Activated gamma-delta T cell (primary cell): ENCODE measurements at regions not wholly inside any gene's neighbourhood (a gene's known extent, or its start where the extent isn't known, plus 50 kb on each side); places are given as distances from the start of the nearest gene placed in this dataset.

Experiments used
- DNase-seq: peaks from one replicate; lab custom pipeline; 2025; lab: John Stamatoyannopoulos, UW

GRCh38 chr10:107715565-107715964 lies 551.1 kb upstream of the SORCS1 start:
- DNase-seq, result no peak

- no peak for DNase-seq
Observed at GRCh38 chr10:107708981-107709380, 544.5 kb upstream of the SORCS1 start.

GRCh38 chr10:107706096-107706725 lies 541.7 kb upstream of the SORCS1 start:
- DNase-seq, result no peak

GRCh38 chr10:107701943-107702342 lies 537.4 kb upstream of the SORCS1 start:
- DNase-seq, result no peak

- no peak for DNase-seq
Observed at GRCh38 chr10:107692072-107692471, 527.6 kb upstream of the SORCS1 start.

- DNase-seq, result no peak
Observed at GRCh38 chr10:107689323-107689722, 524.8 kb upstream of the SORCS1 start.

- DNase-seq, result no peak
Observed at GRCh38 chr10:107687701-107688100, 523.2 kb upstream of the SORCS1 start.

GRCh38 chr10:107686095-107686494 lies 521.6 kb upstream of the SORCS1 start:
- no peak for DNase-seq

GRCh38 chr10:107671960-107672359 lies 507.5 kb upstream of the SORCS1 start:
- no peak for DNase-seq

- DNase-seq, result no peak
Observed at GRCh38 chr10:107666214-107666613, 501.7 kb upstream of the SORCS1 start.

- no peak for DNase-seq
Observed at GRCh38 chr10:107665459-107665858, 501.0 kb upstream of the SORCS1 start.

GRCh38 chr10:107657851-107658250 lies 493.3 kb upstream of the SORCS1 start:
- no peak for DNase-seq

- no peak for DNase-seq
Observed at GRCh38 chr10:107656932-107657331, 492.4 kb upstream of the SORCS1 start.

GRCh38 chr10:107653832-107654287 lies 489.4 kb upstream of the SORCS1 start:
- DNase-seq, result no peak

- DNase-seq, result no peak
Observed at GRCh38 chr10:107650939-107651338, 486.4 kb upstream of the SORCS1 start.

- DNase-seq, result no peak
Observed at GRCh38 chr10:107649249-107649648, 484.7 kb upstream of the SORCS1 start.

GRCh38 chr10:107647462-107647861 lies 483.0 kb upstream of the SORCS1 start:
- no peak for DNase-seq

GRCh38 chr10:107631876-107632275 lies 467.4 kb upstream of the SORCS1 start:
- DNase-seq, result no peak

GRCh38 chr10:107626862-107627261 lies 462.4 kb upstream of the SORCS1 start:
- no peak for DNase-seq

GRCh38 chr10:107623292-107623691 lies 458.8 kb upstream of the SORCS1 start:
- no peak for DNase-seq

GRCh38 chr10:107619139-107619538 lies 454.6 kb upstream of the SORCS1 start:
- DNase-seq, result no peak

- DNase-seq, result no peak
Observed at GRCh38 chr10:107618504-107618994, 454.0 kb upstream of the SORCS1 start.

GRCh38 chr10:107616463-107617410 lies 452.2 kb upstream of the SORCS1 start:
- DNase-seq, result no peak
